ENCODE measurements at regions not wholly inside any gene's neighbourhood (a gene's known extent, or its start where the extent isn't known, plus 50 kb on each side); places are given as distances from the start of the nearest gene placed in this dataset.

GRCh38 chr2:82128051-82128450 lies 1823.5 kb upstream of the LRRTM1 start:
- Histone ChIP-seq H3K4me1 (no peaks in the 10 kb centered on the region), H3K9me3 (peaks cover 0 to 25% (median 4%) of the 10 kb centered on the region in 12 donors), H3K4me3 (no peak overlapping the region), H3K27me3 (no peaks in the 10 kb centered on the region), H3K27ac (no peak overlapping the region), H3K36me3 (no peaks in the 10 kb centered on the region)
- WGBS, 4 donors = 73 to 83% (median 76%) methylated on average over 3 of the region's 3 CpGs
- DNase-seq = no peak
- no peak for TF ChIP-seq POLR2A (IDR thresholded peaks at IDR 0.05)
- TF ChIP-seq CTCF (IDR thresholded peaks at IDR 0.05) = no peak
- intact Hi-C loops (cut with DNase I) = no loop called here
- no peak for ATAC-seq

- 56 to 73% (median 64%) methylated on average over 3 of the region's 3 CpGs for WGBS, 4 donors
- intact Hi-C loops (cut with DNase I) = no loop called here
- H3K4me3 ChIP-seq = no peak overlapping the region
- H3K9me3 ChIP-seq = peaks cover 0 to 12% (median 0%) of the 10 kb centered on the region in 12 donors
- no peaks in the 10 kb centered on the region for H3K4me1 ChIP-seq
- H3K27me3 ChIP-seq = no peaks in the 10 kb centered on the region
- no peaks in the 10 kb centered on the region for H3K36me3 ChIP-seq
- ATAC-seq (no peak), DNase-seq (no peak)
- no peak overlapping the region for H3K27ac ChIP-seq
- TF ChIP-seq POLR2A (IDR thresholded peaks at IDR 0.05) (no peak), CTCF (IDR thresholded peaks at IDR 0.05) (no peak)
These were observed 1820.1 kb upstream of the LRRTM1 start for GRCh38 chr2:82124629-82125028.

- WGBS, 4 donors = 88 to 93% (median 90%) methylated on average over 5 of the region's 5 CpGs
These were observed 1816.1 kb upstream of the LRRTM1 start for GRCh38 chr2:82120654-82121053.

GRCh38 chr2:82120115-82120514 lies 1815.6 kb upstream of the LRRTM1 start:
- TF ChIP-seq CTCF (IDR thresholded peaks at IDR 0.05) (no peak), POLR2A (IDR thresholded peaks at IDR 0.05) (no peak)
- intact Hi-C loops (cut with DNase I) = no loop called here
- no peak for DNase-seq
- Histone ChIP-seq H3K4me3 (no peak overlapping the region), H3K27ac (no peak overlapping the region), H3K4me1 (no peaks in the 10 kb centered on the region), H3K9me3 (peaks cover 0 to 4% (median 0%) of the 10 kb centered on the region in 12 donors), H3K36me3 (no peaks in the 10 kb centered on the region), H3K27me3 (no peaks in the 10 kb centered on the region)
- WGBS, 4 donors = 45 to 69% (median 58%) methylated on average over 2 of the region's 2 CpGs
- ATAC-seq = no peak

More at GRCh38 chr2:82120654-82121053, 1816.1 kb upstream of the LRRTM1 start:
- Histone ChIP-seq H3K27me3 (no peaks in the 10 kb centered on the region), H3K27ac (no peak overlapping the region), H3K9me3 (peaks cover 0 to 4% (median 0%) of the 10 kb centered on the region in 12 donors), H3K4me3 (no peak overlapping the region), H3K36me3 (no peaks in the 10 kb centered on the region), H3K4me1 (no peaks in the 10 kb centered on the region)
- TF ChIP-seq CTCF (IDR thresholded peaks at IDR 0.05) = no peak
- no peak for TF ChIP-seq POLR2A (IDR thresholded peaks at IDR 0.05)
- intact Hi-C loops (cut with DNase I) = no loop called here
- DNase-seq = no peak
- no peak for ATAC-seq

Data from heart left ventricle (tissue), 16 donors.